ENCODE measurements at regions not wholly inside any gene's neighbourhood (a gene's known extent, or its start where the extent isn't known, plus 50 kb on each side); places are given as distances from the start of the nearest gene placed in this dataset.

- no peak overlapping the region for H3K27ac ChIP-seq (ENCODE audit: low read depth, low read length)
- DNase-seq = no peak
- H3K14ac ChIP-seq (ENCODE audit: low read length) = no peak overlapping the region
- H3K36me3 ChIP-seq (ENCODE audit: control insufficient read depth in 1 of 2, insufficient read depth in 2 of 2, low read length in 2 of 2) = no peaks in the 10 kb centered on the region
- peaks cover 1% of the 10 kb centered on the region for H3K9me3 ChIP-seq (ENCODE audit: insufficient read depth, low read depth, low read length)
- H2BK120ac ChIP-seq (ENCODE audit: insufficient read depth, low read length, poor library complexity) = no peak overlapping the region
- H3K18ac ChIP-seq (ENCODE audit: low read length) = no peak overlapping the region
- H3K23ac ChIP-seq (ENCODE audit: low read length) = no peak overlapping the region
- no peak overlapping the region for H2BK5ac ChIP-seq (ENCODE audit: low read depth, low read length, poor library complexity)
- H3K4ac ChIP-seq (ENCODE audit: low read depth, low read length) = no peak overlapping the region
- no peaks in the 10 kb centered on the region for H3K4me1 ChIP-seq (ENCODE audit: control insufficient read depth in 1 of 2, insufficient read depth in 2 of 2, low read length in 2 of 2)
- no CpG with 5 or more reads among the region's 4 CpGs for WGBS (ENCODE audit: extremely low coverage, insufficient coverage, insufficient read length)
- H2AK5ac ChIP-seq (ENCODE audit: low read length) = no peak overlapping the region
- H3K27me3 ChIP-seq (ENCODE audit: insufficient read depth, low read length) = no peaks in the 10 kb centered on the region
- H3K4me2 ChIP-seq (ENCODE audit: low read length) = no peak overlapping the region
- no peak overlapping the region for H3K9ac ChIP-seq (ENCODE audit: low read length)
- no peak overlapping the region for H2AFZ ChIP-seq (ENCODE audit: insufficient read depth, low read length, poor library complexity)
- H3K79me2 ChIP-seq (ENCODE audit: control insufficient read depth, insufficient read depth, low read length, poor library complexity) = no peaks in the 10 kb centered on the region
- no peak overlapping the region for H3K4me3 ChIP-seq (ENCODE audit: low read depth, low read length)
- no peaks in the 10 kb centered on the region for H3K79me1 ChIP-seq (ENCODE audit: low read length)
- H4K91ac ChIP-seq (ENCODE audit: low read depth, low read length) = no peak overlapping the region
- no peak overlapping the region for H4K12ac ChIP-seq (ENCODE audit: low read depth, low read length)
- H2BK12ac ChIP-seq (ENCODE audit: low read length) = no peak overlapping the region
- H4K8ac ChIP-seq (ENCODE audit: low read depth, low read length) = no peak overlapping the region
Measured at GRCh38 chr14:98237939-98238338, 1034.1 kb downstream of the BCL11B start.

GRCh38 chr14:98240376-98240775 is 1031.6 kb downstream of the BCL11B start:
- no peak overlapping the region for H3K14ac ChIP-seq (ENCODE audit: low read length)
- DNase-seq = no peak
- H3K9me3 ChIP-seq (ENCODE audit: insufficient read depth, low read depth, low read length) = peaks cover 1% of the 10 kb centered on the region
- H2AFZ ChIP-seq (ENCODE audit: insufficient read depth, low read length, poor library complexity) = no peak overlapping the region
- no peak overlapping the region for H2BK5ac ChIP-seq (ENCODE audit: low read depth, low read length, poor library complexity)
- no peak overlapping the region for H4K8ac ChIP-seq (ENCODE audit: low read depth, low read length)
- H3K9ac ChIP-seq (ENCODE audit: low read length) = no peak overlapping the region
- H4K91ac ChIP-seq (ENCODE audit: low read depth, low read length) = no peak overlapping the region
- no peak overlapping the region for H3K4me2 ChIP-seq (ENCODE audit: low read length)
- no peak overlapping the region for H2BK12ac ChIP-seq (ENCODE audit: low read length)
- H3K4ac ChIP-seq (ENCODE audit: low read depth, low read length) = no peak overlapping the region
- H3K79me2 ChIP-seq (ENCODE audit: control insufficient read depth, insufficient read depth, low read length, poor library complexity) = no peaks in the 10 kb centered on the region
- no peak overlapping the region for H3K23ac ChIP-seq (ENCODE audit: low read length)
- no peaks in the 10 kb centered on the region for H3K27me3 ChIP-seq (ENCODE audit: insufficient read depth, low read length)
- H3K18ac ChIP-seq (ENCODE audit: low read length) = no peak overlapping the region
- no peak overlapping the region for H2AK5ac ChIP-seq (ENCODE audit: low read length)
- H3K4me1 ChIP-seq (ENCODE audit: control insufficient read depth in 1 of 2, insufficient read depth in 2 of 2, low read length in 2 of 2) = no peaks in the 10 kb centered on the region
- no peak overlapping the region for H4K12ac ChIP-seq (ENCODE audit: low read depth, low read length)
- no CpG with 5 or more reads among the region's 4 CpGs for WGBS (ENCODE audit: extremely low coverage, insufficient coverage, insufficient read length)
- no peaks in the 10 kb centered on the region for H3K79me1 ChIP-seq (ENCODE audit: low read length)
- no peaks in the 10 kb centered on the region for H3K36me3 ChIP-seq (ENCODE audit: control insufficient read depth in 1 of 2, insufficient read depth in 2 of 2, low read length in 2 of 2)
- no peak overlapping the region for H2BK120ac ChIP-seq (ENCODE audit: insufficient read depth, low read length, poor library complexity)
- no peak overlapping the region for H3K4me3 ChIP-seq (ENCODE audit: low read depth, low read length)
- no peak overlapping the region for H3K27ac ChIP-seq (ENCODE audit: low read depth, low read length)

GRCh38 chr14:98242903-98243302 is 1029.1 kb downstream of the BCL11B start:
- H2BK120ac ChIP-seq (ENCODE audit: insufficient read depth, low read length, poor library complexity) = no peak overlapping the region
- H2BK12ac ChIP-seq (ENCODE audit: low read length) = no peak overlapping the region
- no peaks in the 10 kb centered on the region for H3K79me1 ChIP-seq (ENCODE audit: low read length)
- no peak overlapping the region for H3K4me2 ChIP-seq (ENCODE audit: low read length)
- no peak overlapping the region for H4K12ac ChIP-seq (ENCODE audit: low read depth, low read length)
- H3K4me1 ChIP-seq (ENCODE audit: control insufficient read depth in 1 of 2, insufficient read depth in 2 of 2, low read length in 2 of 2) = no peaks in the 10 kb centered on the region
- no peak overlapping the region for H3K27ac ChIP-seq (ENCODE audit: low read depth, low read length)
- H3K14ac ChIP-seq (ENCODE audit: low read length) = no peak overlapping the region
- H3K9ac ChIP-seq (ENCODE audit: low read length) = no peak overlapping the region
- no peak overlapping the region for H4K91ac ChIP-seq (ENCODE audit: low read depth, low read length)
- H2AFZ ChIP-seq (ENCODE audit: insufficient read depth, low read length, poor library complexity) = no peak overlapping the region
- H3K36me3 ChIP-seq (ENCODE audit: control insufficient read depth in 1 of 2, insufficient read depth in 2 of 2, low read length in 2 of 2) = no peaks in the 10 kb centered on the region
- H4K8ac ChIP-seq (ENCODE audit: low read depth, low read length) = no peak overlapping the region
- H3K4me3 ChIP-seq (ENCODE audit: low read depth, low read length) = no peak overlapping the region
- no peak overlapping the region for H2BK5ac ChIP-seq (ENCODE audit: low read depth, low read length, poor library complexity)
- WGBS (ENCODE audit: extremely low coverage, insufficient coverage, insufficient read length) = no CpG with 5 or more reads among the region's 6 CpGs
- H3K23ac ChIP-seq (ENCODE audit: low read length) = no peak overlapping the region
- H3K18ac ChIP-seq (ENCODE audit: low read length) = no peak overlapping the region
- H2AK5ac ChIP-seq (ENCODE audit: low read length) = no peak overlapping the region
- DNase-seq = no peak
- H3K4ac ChIP-seq (ENCODE audit: low read depth, low read length) = no peak overlapping the region
- no peaks in the 10 kb centered on the region for H3K27me3 ChIP-seq (ENCODE audit: insufficient read depth, low read length)
- no peaks in the 10 kb centered on the region for H3K79me2 ChIP-seq (ENCODE audit: control insufficient read depth, insufficient read depth, low read length, poor library complexity)
- no peaks in the 10 kb centered on the region for H3K9me3 ChIP-seq (ENCODE audit: insufficient read depth, low read depth, low read length)

- Histone ChIP-seq H3K14ac (ENCODE audit: low read length) (no peak overlapping the region), H4K8ac (ENCODE audit: low read depth, low read length) (no peak overlapping the region), H2AFZ (ENCODE audit: insufficient read depth, low read length, poor library complexity) (no peak overlapping the region), H3K79me2 (ENCODE audit: control insufficient read depth, insufficient read depth, low read length, poor library complexity) (no peaks in the 10 kb centered on the region), H3K4ac (ENCODE audit: low read depth, low read length) (no peak overlapping the region), H3K4me2 (ENCODE audit: low read length) (no peak overlapping the region), H2BK120ac (ENCODE audit: insufficient read depth, low read length, poor library complexity) (no peak overlapping the region), H3K27ac (ENCODE audit: low read depth, low read length) (no peak overlapping the region), H3K4me1 (ENCODE audit: control insufficient read depth in 1 of 2, insufficient read depth in 2 of 2, low read length in 2 of 2) (no peaks in the 10 kb centered on the region), H2BK12ac (ENCODE audit: low read length) (no peak overlapping the region), H3K9ac (ENCODE audit: low read length) (no peak overlapping the region), H3K79me1 (ENCODE audit: low read length) (no peaks in the 10 kb centered on the region), H3K18ac (ENCODE audit: low read length) (no peak overlapping the region), H3K4me3 (ENCODE audit: low read depth, low read length) (no peak overlapping the region), H3K23ac (ENCODE audit: low read length) (no peak overlapping the region), H4K12ac (ENCODE audit: low read depth, low read length) (no peak overlapping the region), H3K9me3 (ENCODE audit: insufficient read depth, low read depth, low read length) (no peaks in the 10 kb centered on the region), H2AK5ac (ENCODE audit: low read length) (no peak overlapping the region), H3K27me3 (ENCODE audit: insufficient read depth, low read length) (no peaks in the 10 kb centered on the region), H4K91ac (ENCODE audit: low read depth, low read length) (no peak overlapping the region), H2BK5ac (ENCODE audit: low read depth, low read length, poor library complexity) (no peak overlapping the region), H3K36me3 (ENCODE audit: control insufficient read depth in 1 of 2, insufficient read depth in 2 of 2, low read length in 2 of 2) (no peaks in the 10 kb centered on the region)
- no peak for DNase-seq
- WGBS (ENCODE audit: extremely low coverage, insufficient coverage, insufficient read length) = no CpG with 5 or more reads among the region's 4 CpGs
Measured at GRCh38 chr14:98243332-98243731, 1028.7 kb downstream of the BCL11B start.
